NCI-H1105 (cell line): ENCODE measurements at regions not wholly inside any gene's neighbourhood (a gene's known extent, or its start where the extent isn't known, plus 50 kb on each side); places are given as distances from the start of the nearest gene placed in this dataset.
"Not testable (repeated sequence)": the region's sequence is repeated elsewhere in the genome, so short reads cannot be mapped to it uniquely, and the experiment has no call there.

Source experiments
- DNase-seq: peaks from one replicate; lab custom pipeline; 2025; lab: John Stamatoyannopoulos, UW

DNA sequence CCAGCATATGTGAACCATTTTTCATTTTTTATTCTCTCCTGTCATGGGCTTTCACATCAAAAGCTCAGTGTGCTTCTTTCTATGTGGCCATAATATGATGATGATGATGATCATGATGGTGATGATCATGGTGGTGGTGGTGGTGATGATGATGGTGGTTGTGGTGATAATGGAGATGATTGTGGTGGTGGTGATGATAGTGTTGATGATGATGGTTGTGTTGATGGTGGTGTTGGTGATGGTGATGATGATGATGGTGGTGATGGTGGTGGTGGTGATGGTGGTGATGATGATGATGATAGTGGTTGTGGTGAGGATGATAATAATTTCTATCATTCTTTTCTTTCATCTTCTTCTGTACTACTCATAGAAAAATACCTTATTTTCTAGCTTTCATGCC lies 413.1 kb upstream of the VSTM2A start:
- DNase-seq = no peak

DNA sequence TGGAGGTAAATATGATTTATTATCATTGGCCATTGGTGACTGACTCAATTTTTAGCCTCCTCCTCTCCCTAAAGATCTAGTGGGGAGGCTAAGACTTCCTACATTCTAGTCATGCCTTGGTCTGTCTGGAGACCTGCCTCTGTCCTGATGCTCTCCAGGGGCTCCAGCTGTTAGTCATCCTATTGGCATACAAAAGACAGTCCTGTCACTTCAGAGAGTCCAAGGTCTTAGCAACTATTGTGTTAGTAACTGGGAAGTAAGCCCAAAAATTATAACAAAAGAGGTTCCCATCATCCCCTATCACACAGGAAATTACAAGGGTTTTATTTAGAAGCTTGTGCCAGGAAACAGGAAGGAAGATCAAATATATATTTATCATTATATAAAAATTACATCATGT lies 400.6 kb upstream of the VSTM2A start:
- no peak for DNase-seq

DNA sequence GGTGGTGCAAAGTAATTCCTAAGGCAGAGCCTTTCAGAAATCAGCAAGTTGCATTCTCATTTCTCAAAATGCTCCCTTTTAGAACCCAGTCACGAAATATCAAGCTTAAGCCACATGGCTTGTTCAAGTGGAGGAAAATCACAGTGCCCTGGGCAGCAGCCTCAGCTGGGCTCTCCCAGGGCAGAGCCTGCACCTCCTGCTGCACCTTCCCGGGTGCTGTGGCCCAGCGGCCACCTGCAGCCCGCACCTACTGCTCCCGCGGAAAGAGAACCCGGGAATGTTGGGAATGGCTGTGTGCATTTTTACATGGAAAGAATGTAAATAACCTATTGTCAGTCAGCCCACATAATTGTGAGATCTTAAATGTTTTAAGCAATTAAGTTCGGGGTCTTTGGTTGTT lies 396.5 kb upstream of the VSTM2A start:
- DNase-seq = no peak

GRCh38 chr7:54153462-54153861 lies 388.7 kb upstream of the VSTM2A start:
- no peak for DNase-seq

DNA sequence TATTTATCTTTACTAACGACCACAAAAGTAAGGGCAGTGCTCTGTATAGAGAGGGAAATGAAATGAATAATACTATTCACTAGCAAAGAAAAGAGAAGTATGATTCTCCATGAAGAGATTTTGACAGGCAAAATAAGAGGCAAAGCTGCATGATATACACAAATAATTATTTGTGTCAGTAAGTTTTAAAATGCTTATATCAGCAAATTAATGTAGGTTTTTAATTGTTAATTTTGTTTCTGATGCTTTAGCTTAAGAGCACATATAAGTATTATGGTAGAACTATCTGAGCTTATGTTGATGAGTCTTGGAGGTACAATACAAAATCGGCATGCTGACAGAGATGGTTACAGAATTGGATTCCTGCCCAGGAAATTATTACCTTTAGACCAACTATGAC lies 383.1 kb upstream of the VSTM2A start:
- DNase-seq = no peak

DNA sequence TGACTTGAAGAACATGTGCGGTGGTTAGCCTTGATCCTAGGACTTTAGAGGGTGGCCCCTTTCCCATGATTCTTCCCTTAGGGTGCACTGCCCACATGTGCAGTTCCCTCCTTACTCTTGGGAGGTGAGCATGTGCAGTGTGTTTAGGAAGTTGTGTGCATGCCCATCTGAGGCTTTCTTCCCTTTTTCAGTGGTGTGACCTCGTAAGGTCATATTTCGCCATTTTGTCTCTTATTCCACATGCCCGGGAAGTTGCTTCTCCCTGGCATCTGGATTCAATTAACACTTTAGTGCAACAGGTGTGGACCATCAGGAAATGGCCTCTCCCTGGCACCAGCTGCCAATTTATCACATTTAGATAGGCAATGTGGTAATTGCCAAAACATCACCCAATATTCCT lies 380.6 kb upstream of the VSTM2A start:
- DNase-seq = no peak

DNA sequence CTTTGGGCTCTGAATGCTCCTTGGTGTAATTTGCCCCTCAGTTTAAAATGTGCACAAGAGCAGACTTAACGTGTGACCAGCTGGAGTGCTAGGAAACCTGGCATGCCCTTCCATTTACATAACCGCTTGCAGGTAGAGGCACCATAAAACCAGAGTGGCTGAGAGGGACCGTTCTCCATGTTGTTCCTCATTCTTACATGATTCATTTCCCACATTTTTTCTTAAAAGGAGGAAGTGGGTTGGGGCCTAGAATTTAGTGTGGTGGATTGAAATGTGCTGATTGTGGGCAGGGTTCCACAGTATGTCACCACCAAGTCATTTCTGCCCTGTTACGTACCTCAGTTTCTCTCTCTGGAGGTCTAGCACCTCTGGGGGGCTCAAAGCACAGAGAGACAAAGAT lies 375.8 kb upstream of the VSTM2A start:
- DNase-seq = no peak

GRCh38 chr7:54179321-54180029 lies 362.7 kb upstream of the VSTM2A start:
- no peak for DNase-seq

DNA sequence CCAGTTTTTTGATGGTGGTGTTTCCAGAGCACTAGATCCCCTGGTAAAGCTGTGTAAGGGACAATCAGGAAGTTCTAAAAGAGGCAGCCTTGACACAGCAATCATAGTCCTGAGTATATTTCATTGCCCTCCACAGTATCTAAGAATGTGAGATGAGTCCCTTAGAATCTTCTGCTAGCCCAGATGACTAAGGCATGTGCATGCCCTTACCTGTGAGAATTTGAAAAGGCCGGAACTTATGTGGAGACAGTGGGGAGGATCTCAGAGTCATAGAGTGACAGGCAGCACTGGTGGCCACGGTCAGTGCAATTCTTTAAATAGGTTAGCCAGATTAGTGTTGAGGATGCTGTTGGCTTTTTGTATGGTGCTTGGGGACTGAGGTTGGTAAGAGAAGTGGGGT lies 361.4 kb upstream of the VSTM2A start:
- DNase-seq = no peak

- DNase-seq = no peak
Measured at GRCh38 chr7:54183055-54183454, 359.1 kb upstream of the VSTM2A start.

DNA sequence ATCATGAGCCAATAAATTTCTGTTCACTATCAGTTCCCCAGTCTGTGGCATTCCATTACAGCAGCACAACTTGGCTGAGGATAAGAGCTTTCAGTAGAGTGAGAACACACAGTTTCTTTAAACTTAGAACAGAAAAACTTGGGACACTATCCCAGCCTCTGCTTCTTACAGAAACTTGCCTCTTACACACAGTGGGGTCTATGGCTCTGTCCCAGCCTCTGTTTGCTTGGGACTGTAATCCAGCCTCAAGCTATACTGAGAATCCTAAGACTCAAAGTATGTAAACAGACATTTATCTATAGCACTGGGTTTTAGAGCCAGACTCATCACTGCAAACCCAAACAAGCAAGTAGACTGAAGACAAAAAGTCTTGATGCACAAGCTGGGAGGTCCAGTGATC lies 355.8 kb upstream of the VSTM2A start:
- DNase-seq = no peak

DNA sequence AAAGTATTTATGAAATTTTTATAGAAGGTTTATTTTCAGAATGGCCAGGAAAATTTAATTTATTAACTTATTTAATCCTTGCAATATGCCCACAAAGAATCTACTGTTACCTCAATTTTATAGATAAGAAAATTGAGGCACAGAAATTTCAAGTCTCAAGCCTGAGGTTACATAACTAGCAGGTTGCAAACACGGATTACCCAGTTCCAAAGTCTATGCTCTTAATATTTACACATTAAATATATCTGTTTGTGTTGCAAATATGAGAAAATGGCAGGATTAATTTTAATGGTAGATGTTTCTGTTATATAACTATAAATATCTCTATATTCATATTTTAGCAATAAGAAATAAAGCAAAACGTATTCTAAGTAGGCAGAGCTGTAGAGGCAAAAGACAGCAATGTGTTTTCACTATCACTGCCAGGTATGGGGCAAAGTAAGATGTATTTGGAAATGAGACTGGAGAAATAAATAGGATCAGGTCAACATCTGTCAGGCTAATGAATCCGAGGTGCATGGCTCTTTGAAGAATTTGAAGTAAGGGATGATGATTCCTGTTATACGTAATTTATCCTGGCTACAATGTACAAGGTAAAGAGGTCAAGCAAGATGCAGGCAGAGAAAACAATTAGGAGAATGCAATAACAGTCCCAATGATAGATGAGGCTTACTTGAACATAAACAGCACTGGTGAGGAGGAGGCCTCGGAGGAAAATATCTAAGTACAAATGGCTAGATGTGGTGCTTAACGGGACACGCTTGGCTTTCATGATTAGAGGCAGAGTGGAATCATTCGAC lies 354.1 kb upstream of the VSTM2A start:
- no peak for DNase-seq

- DNase-seq = no peak
Measured at GRCh38 chr7:54188843-54189242, 353.3 kb upstream of the VSTM2A start.

GRCh38 chr7:54189330-54189729 lies 352.8 kb upstream of the VSTM2A start:
- DNase-seq = no peak

- DNase-seq = no peak
Measured at GRCh38 chr7:54201501-54201900, 340.7 kb upstream of the VSTM2A start.

DNA sequence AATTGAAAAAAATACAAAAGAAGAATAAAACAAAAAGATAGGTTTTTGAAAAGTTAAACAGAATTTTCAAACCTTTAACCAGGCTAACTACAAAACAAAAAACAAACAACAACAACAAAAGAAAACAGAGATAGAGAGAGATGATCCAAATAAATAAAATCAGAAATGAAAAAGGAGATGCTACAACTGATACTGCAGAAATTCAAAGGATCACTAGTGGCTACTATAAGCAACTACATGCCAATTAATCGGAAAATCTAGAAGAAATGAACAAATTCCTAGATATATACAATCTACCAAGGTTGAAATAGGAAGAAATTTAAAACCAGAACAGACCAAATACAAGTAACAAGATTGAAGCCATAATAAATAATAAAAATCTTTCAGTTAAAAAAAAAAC lies 326.8 kb upstream of the VSTM2A start:
- no peak for DNase-seq

DNA sequence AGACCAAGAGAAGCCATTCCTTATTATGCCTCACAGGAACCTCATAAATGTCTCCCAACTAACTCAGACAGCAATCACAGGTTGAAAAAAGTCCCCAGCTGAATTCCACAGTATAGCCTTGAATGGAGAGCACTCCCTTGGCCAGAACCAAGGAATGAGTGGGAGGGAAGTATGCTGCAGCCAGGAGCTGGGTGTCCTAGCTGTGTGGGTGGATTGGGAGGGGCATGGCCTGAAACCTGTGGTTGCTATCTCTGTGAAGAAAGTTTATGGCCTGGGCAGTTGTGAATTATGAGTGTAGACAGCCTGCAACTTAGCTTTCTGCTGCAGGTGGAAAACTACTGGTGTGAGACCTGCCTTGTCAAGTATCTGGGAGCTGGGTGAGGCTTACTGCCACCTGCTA lies 316.1 kb upstream of the VSTM2A start:
- not testable (repeated sequence) for DNase-seq

GRCh38 chr7:54242776-54243175 lies 299.4 kb upstream of the VSTM2A start:
- no peak for DNase-seq

GRCh38 chr7:54245020-54245419 lies 297.2 kb upstream of the VSTM2A start:
- no peak for DNase-seq

DNA sequence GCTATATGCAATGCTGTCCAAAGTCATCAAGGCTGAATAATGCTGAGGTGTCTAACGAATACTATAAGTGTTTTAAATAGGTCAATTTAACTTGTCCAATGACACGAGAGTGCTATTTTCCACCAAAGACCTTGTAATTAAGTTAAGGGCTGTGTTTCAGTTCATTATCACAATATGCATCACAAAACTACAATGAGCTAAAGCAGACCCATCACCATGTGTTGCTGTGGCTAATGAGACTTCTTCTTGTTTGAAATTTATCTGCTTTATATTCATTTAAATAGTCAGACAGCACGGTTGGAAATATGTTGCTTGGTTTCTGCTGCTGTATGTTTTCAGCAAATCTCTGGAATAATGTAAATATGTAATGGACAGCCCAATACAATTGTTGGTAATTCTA lies 292.5 kb upstream of the VSTM2A start:
- no peak for DNase-seq

DNA sequence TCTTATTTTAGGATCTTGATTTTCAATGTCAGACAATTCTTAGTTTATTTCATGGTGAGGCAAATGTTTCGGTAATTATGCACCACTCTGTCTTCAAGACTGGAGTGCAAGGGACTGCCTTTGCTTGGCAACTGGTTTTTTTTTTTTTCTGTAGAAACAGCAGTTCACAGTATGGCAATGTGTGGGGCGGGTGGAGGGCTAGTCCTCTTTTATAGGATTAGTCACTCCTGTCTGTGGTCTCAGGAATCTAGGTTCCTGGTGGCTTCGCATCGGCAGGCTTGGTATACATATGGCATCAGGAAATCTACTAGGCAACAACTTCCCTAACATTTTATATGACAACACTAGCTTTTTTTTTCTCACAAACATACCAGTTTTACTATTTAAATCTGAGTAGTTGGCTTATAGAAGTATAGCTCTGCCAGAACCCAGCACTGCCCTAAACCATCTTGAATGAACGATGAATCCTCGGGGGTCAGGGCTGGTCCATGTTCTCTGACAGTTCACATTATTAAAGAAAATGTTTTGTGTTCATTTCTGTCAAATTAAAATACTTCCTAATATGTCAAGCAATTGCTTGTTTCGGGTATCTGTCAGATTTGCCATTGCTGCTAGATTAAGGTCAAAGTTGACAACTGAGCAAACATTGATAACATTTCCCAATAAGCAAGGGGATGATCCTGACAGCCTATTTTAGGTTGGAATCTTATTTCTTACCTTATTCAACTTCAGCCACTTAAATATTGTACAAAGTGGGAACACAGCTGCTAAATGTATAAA lies 289.7 kb upstream of the VSTM2A start:
- no peak for DNase-seq

DNA sequence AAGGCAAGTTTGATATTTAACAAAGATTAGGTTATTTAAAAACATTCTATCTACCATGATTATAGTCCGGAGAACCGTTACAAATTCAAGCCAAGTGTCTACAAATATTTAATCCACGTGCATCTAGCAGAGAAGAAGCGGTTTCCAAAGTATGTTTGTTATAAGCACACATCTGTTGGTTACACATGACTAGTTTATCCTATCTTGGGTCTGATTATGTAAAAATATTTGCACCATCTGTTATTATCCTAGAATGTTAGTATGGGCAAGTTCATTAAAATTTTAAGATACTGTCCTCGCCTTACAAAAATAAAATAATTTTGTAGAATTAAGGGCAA lies 289.2 kb upstream of the VSTM2A start:
- no peak for DNase-seq

DNA sequence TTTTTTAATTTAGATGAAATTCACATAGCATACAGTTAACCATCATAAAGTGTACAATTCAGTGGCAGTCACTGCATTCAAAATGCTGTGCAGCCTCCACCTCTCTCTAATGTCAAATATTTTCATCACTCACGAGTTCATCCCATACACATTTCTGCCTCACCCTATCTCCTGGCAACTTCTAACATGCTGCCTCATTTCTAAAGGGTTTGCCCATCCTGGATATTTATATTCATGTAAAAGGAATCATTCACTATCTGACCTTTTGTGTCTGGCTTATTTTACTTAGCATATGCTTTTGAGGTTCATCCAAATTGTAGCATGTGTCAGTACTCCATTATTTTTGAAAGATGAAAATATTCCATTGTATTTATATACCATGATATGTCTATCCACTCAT lies 286.9 kb upstream of the VSTM2A start:
- no peak for DNase-seq
